ENCODE measurements at regions not wholly inside any gene's neighbourhood (a gene's known extent, or its start where the extent isn't known, plus 50 kb on each side); places are given as distances from the start of the nearest gene placed in this dataset.

- TF ChIP-seq CTCF (conservative IDR thresholded peaks at IDR 0.05; ENCODE audit: low read depth, low read length) (no peak), EZH2 (IDR thresholded peaks at IDR 0.05; ENCODE audit: low read length, unreplicated experiment) (no peak)
Measured at GRCh38 chr12:128131955-128132354, 135.0 kb upstream of the TMEM132C start.

All from PC-3 (cell line).